ENCODE measurements at regions not wholly inside any gene's neighbourhood (a gene's known extent, or its start where the extent isn't known, plus 50 kb on each side); places are given as distances from the start of the nearest gene placed in this dataset.

GRCh38 chr5:56615361-56616153, 199.8 kb upstream of the MAP3K1 start:
- Histone ChIP-seq H3K27ac (ENCODE audit: extremely low read length, insufficient read depth, low read length) (no peak overlapping the region), H4K20me1 (ENCODE audit: insufficient read depth, low read length) (no peaks in the 10 kb centered on the region), H3K79me2 (ENCODE audit: insufficient read depth, low read length) (no peaks in the 10 kb centered on the region), H3K4me1 (ENCODE audit: insufficient read depth, low read length) (peaks cover 6% of the 10 kb centered on the region), H3K27me3 (ENCODE audit: control insufficient read depth in 1 of 2, insufficient read depth in 2 of 2, low read length in 2 of 2) (no peaks in the 10 kb centered on the region; a peak in 1 of 5 replicates), H3K9ac (ENCODE audit: insufficient read depth, low read depth, low read length) (no peak overlapping the region), H3K9me3 (ENCODE audit: low read length) (peaks cover 24% of the 10 kb centered on the region), H3K4me3 (replicated peaks in 1 of 3; ENCODE audit: insufficient read depth in 1 of 3, low read depth in 2 of 3, low read length in 3 of 3) (no peak overlapping the region), H2AFZ (ENCODE audit: low read length) (no peak overlapping the region), H3K4me2 (ENCODE audit: low read depth, low read length) (no peak overlapping the region), H3K36me3 (replicated peaks in 1 of 2; ENCODE audit: control insufficient read depth in 1 of 2, insufficient read depth in 2 of 2, low read length in 2 of 2) (no peaks in the 10 kb centered on the region)
- no peak for DNase-seq (ENCODE audit: low spot score)
- intact Hi-C loops (cut with micrococcal nuclease; ENCODE audit: unreplicated experiment): no loop called here
- no peak for FAIRE-seq
- ATAC-seq: no peak
- in situ Hi-C loops (cut with HindIII; ENCODE audit: extremely low pct_ligation_motif_present, low pct_unique_long_range_greater_than_20kb): no loop called here
- no peak for TF ChIP-seq ZNF337 (CRISPR knock-in tag; IDR thresholded peaks at IDR 0.05; ENCODE audit: borderline replicate concordance, low read depth)
- TF ChIP-seq TEAD2 (CRISPR knock-in tag; IDR thresholded peaks at IDR 0.05): no peak
- no peak for TF ChIP-seq ZNF143 (CRISPR knock-in tag; IDR thresholded peaks at IDR 0.05)
- TF ChIP-seq ZNF326 (CRISPR knock-in tag; IDR thresholded peaks at IDR 0.05; ENCODE audit: borderline replicate concordance): no peak
- no peak for TF ChIP-seq HMGXB3 (CRISPR knock-in tag; IDR thresholded peaks at IDR 0.05; ENCODE audit: borderline replicate concordance)
- no peak for TF ChIP-seq MTA1 (CRISPR knock-in tag; IDR thresholded peaks at IDR 0.05; ENCODE audit: borderline replicate concordance)
- no peak for TF ChIP-seq TAF1 (CRISPR knock-in tag; IDR thresholded peaks at IDR 0.05)
- TF ChIP-seq, protein P1, sequence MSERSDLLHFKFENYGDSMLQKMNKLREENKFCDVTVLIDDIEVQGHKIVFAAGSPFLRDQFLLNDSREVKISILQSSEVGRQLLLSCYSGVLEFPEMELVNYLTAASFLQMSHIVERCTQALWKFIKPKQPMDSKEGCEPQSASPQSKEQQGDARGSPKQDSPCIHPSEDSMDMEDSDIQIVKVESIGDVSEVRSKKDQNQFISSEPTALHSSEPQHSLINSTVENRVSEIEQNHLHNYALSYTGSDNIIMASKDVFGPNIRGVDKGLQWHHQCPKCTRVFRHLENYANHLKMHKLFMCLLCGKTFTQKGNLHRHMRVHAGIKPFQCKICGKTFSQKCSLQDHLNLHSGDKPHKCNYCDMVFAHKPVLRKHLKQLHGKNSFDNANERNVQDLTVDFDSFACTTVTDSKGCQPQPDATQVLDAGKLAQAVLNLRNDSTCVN (CRISPR knock-in tag; IDR thresholded peaks at IDR 0.05; ENCODE audit: borderline replicate concordance): no peak
- no peak for TF ChIP-seq HBP1 (CRISPR knock-in tag; IDR thresholded peaks at IDR 0.05; ENCODE audit: low read depth)
- TF ChIP-seq, protein P2, sequence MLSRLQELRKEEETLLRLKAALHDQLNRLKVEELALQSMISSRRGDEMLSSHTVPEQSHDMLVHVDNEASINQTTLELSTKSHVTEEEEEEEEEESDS (CRISPR knock-in tag; IDR thresholded peaks at IDR 0.05; ENCODE audit: borderline replicate concordance): no peak
- TF ChIP-seq, protein P3, sequence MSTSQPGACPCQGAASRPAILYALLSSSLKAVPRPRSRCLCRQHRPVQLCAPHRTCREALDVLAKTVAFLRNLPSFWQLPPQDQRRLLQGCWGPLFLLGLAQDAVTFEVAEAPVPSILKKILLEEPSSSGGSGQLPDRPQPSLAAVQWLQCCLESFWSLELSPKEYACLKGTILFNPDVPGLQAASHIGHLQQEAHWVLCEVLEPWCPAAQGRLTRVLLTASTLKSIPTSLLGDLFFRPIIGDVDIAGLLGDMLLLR (CRISPR knock-in tag; IDR thresholded peaks at IDR 0.05): no peak
- no TSS peak for BruUV-seq (replicated peaks)
- POLR2A ChIA-PET: no interaction called here
- CTCF ChIA-PET (ENCODE audit: low intra/inter-chr PET ratio, low total read pairs): no interaction called here
- 33% methylated on average over 6 of the region's 6 CpGs for WGBS (ENCODE audit: low lambda C conversion rate)

Data from HepG2 (cell line).